CD14-positive monocyte (primary cell): ENCODE measurements at regions not wholly inside any gene's neighbourhood (a gene's known extent, or its start where the extent isn't known, plus 50 kb on each side); places are given as distances from the start of the nearest gene placed in this dataset.

Experiments
- DNase-seq, 3 donors: peaks; one replicate each; pipeline ENCODE4 v3.0.0-alpha.2; 2011 to 2022
- H2AFZ ChIP-seq: 2 replicates; pipeline ENCODE4 v1.6.0; 2012; ENCODE audit warnings: mild to moderate bottlenecking, low read depth, low read length, inconsistent platforms; ENCODE audit not compliant: insufficient read depth, poor library complexity, severe bottlenecking
- H3K27ac ChIP-seq, 2 donors: 1 replicate in 1 of 2; 2 replicates in 1 of 2; pipeline ENCODE4 v1.5.1; 2012 to 2013; ENCODE audit warnings: low read length in 2 of 2, control low read depth in 1 of 2, inconsistent platforms in 1 of 2, low read depth in 1 of 2, mild to moderate bottlenecking in 1 of 2
- H3K27me3 ChIP-seq, 2 donors: one replicate each; pipeline versions ENCODE4 v1.6.0 to v1.6.1; 2011 to 2013; ENCODE audit warnings: low read length in 2 of 2; ENCODE audit not compliant: control insufficient read depth in 2 of 2, insufficient read depth in 2 of 2
- H3K36me3 ChIP-seq, 2 donors: replicated peaks in 1 of 2; 1 replicate in 1 of 2; 2 replicates in 1 of 2; pipeline versions ENCODE4 v1.5.1 to v1.6.1; 2012 to 2013; ENCODE audit warnings: low read length in 2 of 2, control low read depth in 1 of 2, inconsistent platforms in 1 of 2, mild to moderate bottlenecking in 1 of 2; ENCODE audit not compliant: insufficient read depth in 2 of 2, control insufficient read depth in 1 of 2
- H3K4me1 ChIP-seq, 2 donors: 1 replicate in 1 of 2; 2 replicates in 1 of 2; pipeline versions ENCODE4 v1.5.1 to v1.6.1; 2012 to 2013; ENCODE audit warnings: low read length in 2 of 2, control low read depth in 1 of 2, inconsistent platforms in 1 of 2, mild to moderate bottlenecking in 1 of 2, moderate library complexity in 1 of 2; ENCODE audit not compliant: insufficient read depth in 2 of 2, control insufficient read depth in 1 of 2
- H3K4me2 ChIP-seq: replicated peaks from 2 replicates; pipeline ENCODE3; 2012; ENCODE audit warnings: low read length, moderate library complexity, mild to moderate bottlenecking; ENCODE audit not compliant: poor library complexity, severe bottlenecking; ENCODE audit errors: extremely low read depth
- H3K4me3 ChIP-seq, 3 experiments: fragments of 200-600 bp in 1 of 3; sonication (generic) in 1 of 3; replicated peaks in 1 of 3; 1 replicate in 2 of 3; 2 replicates in 1 of 3; pipeline ENCODE4 v1.5.1; 2011 to 2013; ENCODE audit warnings: low read length in 3 of 3, mild to moderate bottlenecking in 3 of 3, control low read depth in 2 of 3, low read depth in 2 of 3, inconsistent platforms in 1 of 3, moderate library complexity in 1 of 3
- H3K79me2 ChIP-seq: 2 replicates; pipeline ENCODE4 v1.6.0; 2012; ENCODE audit warnings: mild to moderate bottlenecking, control low read depth, inconsistent platforms, low read length, moderate library complexity; ENCODE audit not compliant: insufficient read depth
- H3K9ac ChIP-seq: 2 replicates; pipeline ENCODE4 v1.6.0; 2017; ENCODE audit warnings: low read length, mild to moderate bottlenecking; ENCODE audit not compliant: insufficient read depth, poor library complexity, severe bottlenecking
- H3K9me3 ChIP-seq, 2 donors: replicated peaks in 1 of 2; 1 replicate in 1 of 2; 2 replicates in 1 of 2; pipeline versions ENCODE4 v1.5.1 to v1.6.1; 2012 to 2013; ENCODE audit warnings: low read length in 2 of 2, control low read depth in 1 of 2; ENCODE audit not compliant: control insufficient read depth in 1 of 2, insufficient read depth in 1 of 2
- H4K20me1 ChIP-seq: 2 replicates; pipeline ENCODE4 v1.6.0; 2012; ENCODE audit warnings: mild to moderate bottlenecking, low read length, control low read depth, moderate library complexity; ENCODE audit not compliant: insufficient read depth
- H3K27ac Mint-ChIP-seq, 7 donors: one replicate each; pipeline ENCODE4 v1.8.0; 2020; ENCODE audit warnings: mild to moderate bottlenecking in 7 of 7, mixed read lengths in 7 of 7, moderate library complexity in 6 of 7, inconsistent platforms in 2 of 7
- H3K27me3 Mint-ChIP-seq, 3 donors: one replicate each; pipeline ENCODE4 v1.8.0; 2021 to 2022; ENCODE audit warnings: low read depth in 3 of 3, mild to moderate bottlenecking in 3 of 3, mixed read lengths in 3 of 3, moderate library complexity in 3 of 3, inconsistent platforms in 1 of 3
- H3K36me3 Mint-ChIP-seq, 2 donors: one replicate each; pipeline ENCODE4 v1.8.0; 2020; ENCODE audit warnings: mixed read lengths in 2 of 2, inconsistent platforms in 1 of 2, mild to moderate bottlenecking in 1 of 2
- H3K4me1 Mint-ChIP-seq: one replicate; pipeline ENCODE4 v1.8.0; 2020; ENCODE audit warnings: mild to moderate bottlenecking, mixed read lengths
- H3K4me3 Mint-ChIP-seq, 2 donors: one replicate each; pipeline ENCODE4 v1.8.0; 2020; ENCODE audit warnings: mild to moderate bottlenecking in 2 of 2, mixed read lengths in 2 of 2, moderate library complexity in 1 of 2
- H3K9me3 Mint-ChIP-seq, 7 donors: one replicate each; pipeline ENCODE4 v1.8.0; 2020 to 2022; ENCODE audit warnings: mixed read lengths in 7 of 7, mild to moderate bottlenecking in 6 of 7, moderate library complexity in 6 of 7, inconsistent platforms in 2 of 7
- WGBS: methylation state at CpG from one replicate; pipeline ENCODE4 v1.1.5; 2013; ENCODE audit warnings: missing lambda C conversion rate; ENCODE audit not compliant: insufficient coverage; 5-methylcytosine and 5-hydroxymethylcytosine counted together
- intact Hi-C, 2 donors: fragments of 100-400 bp; cut with micrococcal nuclease; formaldehyde crosslinking; loops; one replicate each; pipeline versions ENCODE4 v1.15.0 to v1.15.1; 2023
- TF ChIP-seq, protein P1 (sequence below): fragments of 200-600 bp; IDR thresholded peaks from one replicate; pipeline ENCODE4 v1.8.0; 2022; ENCODE audit warnings: antibody characterized with exemption, mild to moderate bottlenecking

GRCh38 chr5:176157656-176158055, 80.6 kb upstream of the SIMC1 start:
- no peak for DNase-seq
- Mint-ChIP-seq H3K27ac (no peak overlapping the region), H3K4me1 (no peaks in the 10 kb centered on the region), H3K4me3 (no peak overlapping the region), H3K36me3 (no peaks in the 10 kb centered on the region), H3K27me3 (peaks cover 4 to 21% (median 10%) of the 10 kb centered on the region in 3 donors), H3K9me3 (peaks cover 0 to 4% (median 0%) of the 10 kb centered on the region in 7 donors)
- Histone ChIP-seq H3K9ac (no peak overlapping the region), H3K79me2 (no peaks in the 10 kb centered on the region), H3K27me3 (peaks cover 0 to 2% of the 10 kb centered on the region in 2 donors), H3K4me2 (no peak overlapping the region), H2AFZ (no peak overlapping the region), H3K36me3 (no peaks in the 10 kb centered on the region), H4K20me1 (no peaks in the 10 kb centered on the region), H3K4me1 (no peaks in the 10 kb centered on the region), H3K27ac (no peak overlapping the region), H3K9me3 (no peaks in the 10 kb centered on the region), H3K4me3 (no peak overlapping the region)
- intact Hi-C loops = no loop called here
- no CpG with 5 or more reads among the region's 3 CpGs for WGBS
- TF ChIP-seq, protein P1, sequence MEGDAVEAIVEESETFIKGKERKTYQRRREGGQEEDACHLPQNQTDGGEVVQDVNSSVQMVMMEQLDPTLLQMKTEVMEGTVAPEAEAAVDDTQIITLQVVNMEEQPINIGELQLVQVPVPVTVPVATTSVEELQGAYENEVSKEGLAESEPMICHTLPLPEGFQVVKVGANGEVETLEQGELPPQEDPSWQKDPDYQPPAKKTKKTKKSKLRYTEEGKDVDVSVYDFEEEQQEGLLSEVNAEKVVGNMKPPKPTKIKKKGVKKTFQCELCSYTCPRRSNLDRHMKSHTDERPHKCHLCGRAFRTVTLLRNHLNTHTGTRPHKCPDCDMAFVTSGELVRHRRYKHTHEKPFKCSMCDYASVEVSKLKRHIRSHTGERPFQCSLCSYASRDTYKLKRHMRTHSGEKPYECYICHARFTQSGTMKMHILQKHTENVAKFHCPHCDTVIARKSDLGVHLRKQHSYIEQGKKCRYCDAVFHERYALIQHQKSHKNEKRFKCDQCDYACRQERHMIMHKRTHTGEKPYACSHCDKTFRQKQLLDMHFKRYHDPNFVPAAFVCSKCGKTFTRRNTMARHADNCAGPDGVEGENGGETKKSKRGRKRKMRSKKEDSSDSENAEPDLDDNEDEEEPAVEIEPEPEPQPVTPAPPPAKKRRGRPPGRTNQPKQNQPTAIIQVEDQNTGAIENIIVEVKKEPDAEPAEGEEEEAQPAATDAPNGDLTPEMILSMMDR = no peak

DNA sequence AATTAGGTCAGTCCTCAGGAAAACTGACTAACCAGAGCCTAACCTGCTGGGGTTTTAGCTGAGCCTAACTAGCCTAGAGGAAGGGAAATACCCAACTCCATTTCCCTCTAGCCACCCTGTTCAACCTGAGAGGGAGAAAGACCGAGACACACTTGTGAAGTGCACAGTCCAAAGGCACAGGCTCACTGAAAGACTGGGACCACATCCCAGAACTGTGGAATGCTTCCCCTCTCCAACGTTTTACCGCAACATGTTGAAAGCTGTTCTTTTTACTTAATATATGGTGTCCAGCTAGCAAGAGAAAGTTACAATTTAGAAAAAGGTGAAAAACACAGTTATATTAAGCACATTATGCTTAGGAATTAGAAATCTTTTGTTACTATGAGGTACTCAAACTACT, 76.8 kb upstream of the SIMC1 start:
- Histone ChIP-seq H3K27ac (no peak overlapping the region), H4K20me1 (no peaks in the 10 kb centered on the region), H3K9ac (no peak overlapping the region), H3K4me1 (no peaks in the 10 kb centered on the region), H3K4me2 (no peak overlapping the region), H3K4me3 (no peak overlapping the region), H3K79me2 (no peaks in the 10 kb centered on the region), H3K36me3 (no peaks in the 10 kb centered on the region), H3K27me3 (peaks cover 6 to 12% of the 10 kb centered on the region in 2 donors), H3K9me3 (no peaks in the 10 kb centered on the region), H2AFZ (no peak overlapping the region)
- H3K36me3 Mint-ChIP-seq = no peaks in the 10 kb centered on the region
- H3K27ac Mint-ChIP-seq = no peak overlapping the region
- peaks cover 0 to 4% (median 3%) of the 10 kb centered on the region in 7 donors for H3K9me3 Mint-ChIP-seq
- WGBS = no CpG with 5 or more reads among the region's 3 CpGs
- H3K4me3 Mint-ChIP-seq = no peak overlapping the region
- no peak for DNase-seq
- intact Hi-C loops = no loop called here
- peaks cover 8 to 23% (median 16%) of the 10 kb centered on the region in 3 donors for H3K27me3 Mint-ChIP-seq
- H3K4me1 Mint-ChIP-seq = no peaks in the 10 kb centered on the region
- TF ChIP-seq, protein P1 = no peak
